ENCODE measurements at regions not wholly inside any gene's neighbourhood (a gene's known extent, or its start where the extent isn't known, plus 50 kb on each side); places are given as distances from the start of the nearest gene placed in this dataset.

GRCh38 chr5:10081584-10081983 lies 168.1 kb downstream of the ATPSCKMT start:
- no peak for DNase-seq (ENCODE audit: low read depth in 3 of 3, low spot score in 2 of 3)

GRCh38 chr5:10077791-10078545 lies 171.7 kb downstream of the ATPSCKMT start:
- no peak for DNase-seq (ENCODE audit: low read depth in 3 of 3, low spot score in 2 of 3)

GRCh38 chr5:10073441-10074104 lies 176.1 kb downstream of the ATPSCKMT start:
- DNase-seq (ENCODE audit: low read depth in 3 of 3, low spot score in 2 of 3) = no peak

DNA sequence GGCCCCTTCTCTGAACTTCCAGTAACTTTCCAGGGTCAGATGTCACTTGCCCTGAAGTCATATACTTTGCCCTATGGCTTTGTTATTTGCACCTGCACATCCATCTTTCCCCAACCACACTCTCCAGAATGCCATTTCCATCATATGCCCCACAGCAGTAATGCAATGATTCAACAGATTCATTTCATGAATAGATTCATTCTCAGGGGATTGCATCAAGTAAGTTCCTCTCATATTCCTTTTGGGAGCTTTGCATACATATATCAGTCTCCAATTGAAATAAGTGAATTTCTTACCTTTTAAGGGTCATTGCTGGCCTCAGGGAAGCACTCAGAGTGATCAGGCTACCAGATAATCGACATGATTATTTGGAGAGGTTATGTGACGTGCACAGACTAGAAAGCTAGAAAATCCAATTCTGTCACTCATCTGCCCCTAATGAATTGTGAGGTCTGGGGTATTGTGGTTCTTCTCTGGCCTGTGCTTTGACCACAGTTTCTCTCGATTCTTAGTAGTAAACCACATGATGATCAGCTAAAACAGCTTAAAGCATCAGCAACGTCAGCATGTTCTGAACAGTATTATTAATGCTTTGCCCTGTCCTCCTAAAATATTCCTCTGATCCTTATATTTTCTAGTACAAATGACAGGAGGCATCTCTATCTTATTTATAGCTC lies 179.9 kb downstream of the ATPSCKMT start:
- DNase-seq (ENCODE audit: low read depth in 3 of 3, low spot score in 2 of 3) = no peak

GRCh38 chr5:10065428-10066000 lies 184.2 kb downstream of the ATPSCKMT start:
- DNase-seq (ENCODE audit: low read depth in 3 of 3, low spot score in 2 of 3) = no peak

DNA sequence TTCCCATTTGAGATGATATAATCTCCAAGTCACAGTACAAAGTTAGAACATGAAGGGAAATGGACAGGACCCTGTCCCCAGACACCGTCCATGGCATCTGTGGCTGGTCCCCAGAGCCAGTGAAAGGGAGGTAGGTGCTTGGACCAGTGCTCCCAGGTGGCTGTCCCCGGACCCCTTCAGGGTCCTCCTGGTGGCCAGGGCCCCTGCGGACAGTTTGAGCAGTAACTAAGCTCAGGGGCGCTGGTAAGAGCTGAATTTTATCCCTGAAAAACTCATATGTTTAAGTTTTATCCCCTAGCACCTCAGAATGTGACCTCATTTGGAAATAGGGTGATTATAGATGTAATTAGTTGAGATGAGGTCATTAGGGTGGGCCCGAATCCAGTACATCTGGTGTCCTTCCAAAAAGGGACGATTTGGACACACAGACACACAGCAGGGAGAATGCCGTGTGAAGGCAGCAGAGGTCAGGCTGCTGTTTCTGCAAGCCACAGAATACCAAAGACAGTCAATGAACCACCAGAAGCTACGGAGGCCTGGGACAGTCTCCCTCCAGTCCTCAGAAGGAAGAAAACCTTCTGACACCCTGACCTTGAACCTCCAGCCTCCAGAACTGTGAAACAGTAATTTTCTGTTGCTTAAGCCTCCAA lies 185.0 kb downstream of the ATPSCKMT start:
- no peak for DNase-seq (ENCODE audit: low read depth in 3 of 3, low spot score in 2 of 3)

DNA sequence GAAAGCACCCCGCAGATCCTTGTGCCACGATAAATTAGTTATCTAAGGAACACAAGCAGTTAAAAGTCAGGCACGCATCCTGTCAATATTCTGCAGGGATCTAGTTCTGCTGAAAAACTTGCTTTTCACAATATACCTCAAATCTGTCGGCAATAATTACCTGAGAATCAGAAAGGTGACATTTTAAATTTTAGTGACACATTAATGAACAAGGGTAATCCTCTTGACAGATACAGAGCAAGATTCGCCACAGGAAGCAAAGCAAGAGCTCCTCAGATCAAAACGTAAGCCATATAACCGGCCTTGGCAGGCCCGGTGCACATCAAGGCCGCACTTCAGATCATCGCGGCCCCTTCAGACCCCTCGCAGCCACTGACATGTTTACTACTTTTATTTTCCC lies 185.7 kb downstream of the ATPSCKMT start:
- DNase-seq (ENCODE audit: low read depth in 3 of 3, low spot score in 2 of 3) = no peak

DNA sequence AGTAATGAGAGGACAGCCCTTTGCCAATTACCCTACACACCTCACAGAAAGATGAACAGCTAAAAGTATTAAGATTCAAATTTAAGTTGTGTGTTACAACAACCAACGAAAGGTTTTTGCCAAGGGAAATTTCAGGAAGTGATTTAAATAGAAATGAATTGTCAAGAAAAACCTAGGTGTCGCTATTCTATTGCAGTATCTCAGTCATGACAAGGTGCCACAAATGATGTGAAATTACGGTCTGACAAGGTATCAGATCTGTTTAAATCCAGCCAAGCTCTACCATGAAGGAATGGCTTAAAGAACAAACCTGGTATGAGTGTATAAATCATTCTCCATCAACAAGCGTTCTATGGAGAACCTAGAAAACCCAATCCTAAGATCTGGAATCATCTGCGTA lies 189.7 kb downstream of the ATPSCKMT start:
- DNase-seq (ENCODE audit: low read depth in 3 of 3, low spot score in 2 of 3) = no peak

DNA sequence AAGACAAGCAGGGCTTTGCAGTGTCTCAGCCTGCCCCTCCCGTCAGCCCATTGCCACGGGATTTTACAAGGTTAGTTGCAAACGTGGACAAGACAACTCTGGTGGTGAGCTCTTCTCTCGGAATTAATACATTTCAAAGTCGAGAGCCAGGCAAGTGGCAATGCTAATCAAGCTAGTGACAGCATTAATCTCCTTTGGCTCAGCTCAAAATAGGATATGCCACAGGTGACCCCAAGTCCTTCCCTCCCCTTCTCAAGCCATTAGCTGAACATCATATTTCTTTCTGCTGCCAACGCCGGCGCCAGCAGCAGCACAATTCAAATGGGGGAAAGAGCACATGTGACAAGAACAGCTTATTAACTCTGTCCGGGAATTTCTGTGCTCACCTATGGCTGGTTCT lies 190.1 kb downstream of the ATPSCKMT start:
- DNase-seq (ENCODE audit: low read depth in 3 of 3, low spot score in 2 of 3) = no peak

DNA sequence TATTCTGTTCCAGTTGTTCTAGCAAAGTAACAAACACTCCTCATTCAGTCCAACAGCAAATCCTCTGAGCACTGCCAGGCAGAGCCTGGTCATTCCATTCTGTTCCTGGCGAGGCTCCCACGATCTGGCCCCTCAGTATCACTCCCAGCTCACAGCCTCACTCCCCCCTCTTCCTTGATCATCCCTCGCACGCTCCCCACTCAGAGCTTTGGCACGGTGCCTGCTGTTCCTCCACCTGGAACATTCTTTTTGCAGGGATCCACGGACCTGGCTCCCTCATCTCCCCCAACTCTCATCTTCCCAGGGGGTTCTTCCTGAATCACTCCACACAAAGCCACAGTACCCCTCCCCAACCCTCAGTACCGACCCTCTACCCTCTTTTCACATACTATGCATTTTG lies 192.3 kb downstream of the ATPSCKMT start:
- no peak for DNase-seq (ENCODE audit: low read depth in 3 of 3, low spot score in 2 of 3)

DNA sequence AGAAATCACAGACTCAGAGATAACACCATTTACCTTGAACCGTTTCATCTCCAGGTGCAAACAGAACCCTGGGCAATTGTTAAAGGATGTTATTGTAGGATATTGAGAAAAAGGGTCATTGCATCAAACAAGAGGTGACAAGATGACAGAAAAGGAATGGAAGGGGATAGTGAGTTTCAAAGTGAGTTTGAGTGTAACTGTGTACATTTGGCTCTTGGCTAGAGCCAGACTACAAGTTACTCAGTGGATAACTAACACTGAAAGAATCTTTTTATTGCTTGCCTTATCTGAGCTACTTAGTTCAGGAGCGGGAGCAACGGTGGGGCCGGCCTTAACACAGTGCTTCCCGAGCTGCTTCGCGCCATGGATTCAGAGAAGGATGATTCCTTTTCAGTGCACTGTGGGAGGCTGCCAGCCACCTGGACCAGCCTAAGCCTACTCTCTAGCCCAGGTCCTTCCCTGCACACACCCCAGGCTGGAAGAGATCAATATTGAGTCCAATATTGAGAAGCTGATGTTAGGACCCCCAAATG lies 193.4 kb downstream of the ATPSCKMT start:
- no peak for DNase-seq (ENCODE audit: low read depth in 3 of 3, low spot score in 2 of 3)

- no peak for DNase-seq (ENCODE audit: low read depth in 3 of 3, low spot score in 2 of 3)
Observed at GRCh38 chr5:10049858-10050455, 199.7 kb downstream of the ATPSCKMT start.

- no peak for DNase-seq (ENCODE audit: low read depth in 3 of 3, low spot score in 2 of 3)
Observed at GRCh38 chr5:10046676-10047075, 203.0 kb downstream of the ATPSCKMT start.

GRCh38 chr5:10045376-10045775 lies 204.3 kb downstream of the ATPSCKMT start:
- DNase-seq (ENCODE audit: low read depth in 3 of 3, low spot score in 2 of 3) = no peak

GRCh38 chr5:10036136-10036815 lies 213.4 kb downstream of the ATPSCKMT start:
- DNase-seq (ENCODE audit: low read depth in 3 of 3, low spot score in 2 of 3) = no peak

GRCh38 chr5:10034001-10034400 lies 215.7 kb downstream of the ATPSCKMT start:
- DNase-seq (ENCODE audit: low read depth in 3 of 3, low spot score in 2 of 3) = no peak

- DNase-seq (ENCODE audit: low read depth in 3 of 3, low spot score in 2 of 3) = no peak
Observed at GRCh38 chr5:10031817-10032216, 217.9 kb downstream of the ATPSCKMT start.

DNA sequence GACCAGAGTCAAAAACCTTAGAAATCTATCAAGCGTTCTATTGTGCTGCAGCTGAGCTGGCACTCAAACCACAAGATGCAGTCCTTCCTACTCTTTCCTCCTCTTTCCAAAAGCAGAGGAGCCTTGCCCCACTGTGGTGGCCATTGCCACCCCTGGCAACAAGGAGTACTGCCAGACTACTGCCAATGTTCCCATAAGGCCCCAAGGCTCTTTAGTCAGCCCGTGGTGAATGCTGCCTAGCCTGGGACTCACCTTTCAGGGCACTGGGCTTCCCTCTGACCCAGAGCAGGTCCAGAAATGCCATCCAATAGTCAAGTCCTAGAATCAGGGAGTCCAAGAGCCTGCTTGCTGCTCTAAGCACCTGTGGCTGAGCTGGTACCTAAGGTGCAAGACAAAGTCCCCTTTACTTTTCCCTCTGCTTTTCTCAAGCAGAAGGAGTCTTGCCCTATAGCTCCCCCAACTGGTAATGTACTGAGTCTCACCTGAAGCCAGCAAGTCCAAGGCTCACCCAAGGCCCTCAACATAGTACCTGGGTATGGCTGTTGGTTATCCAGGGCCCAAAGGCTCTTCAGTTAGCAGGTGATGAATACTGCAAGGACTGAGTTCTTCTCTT lies 219.4 kb downstream of the ATPSCKMT start:
- no peak for DNase-seq (ENCODE audit: low read depth in 3 of 3, low spot score in 2 of 3)

DNA sequence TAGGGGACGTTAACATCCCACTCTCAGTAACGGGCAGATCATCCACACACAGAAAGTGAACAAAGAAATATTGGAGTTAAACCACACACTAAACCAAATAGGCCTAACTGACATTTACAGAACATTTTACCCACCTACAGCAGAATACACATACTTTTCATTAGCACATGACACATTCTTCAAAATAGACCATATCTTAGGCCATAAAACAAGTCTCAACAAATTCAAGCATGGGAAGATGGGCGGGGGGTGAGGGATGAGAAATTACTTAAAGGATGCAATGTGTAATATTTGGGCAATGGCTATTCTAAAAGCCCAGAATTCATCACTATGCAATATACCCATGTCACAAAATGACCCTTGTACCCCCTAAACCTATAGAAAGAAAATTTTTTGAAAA lies 226.2 kb downstream of the ATPSCKMT start:
- no peak for DNase-seq (ENCODE audit: low read depth in 3 of 3, low spot score in 2 of 3)
